Activated CD8-positive, alpha-beta memory T cell treated with anti-CD3 and anti-CD28 coated beads, Interleukin-2, amount 10 ng/mL, durations not matched to agents 7 days and 5 days (primary cell): ENCODE measurements at regions not wholly inside any gene's neighbourhood (a gene's known extent, or its start where the extent isn't known, plus 50 kb on each side); places are given as distances from the start of the nearest gene placed in this dataset.
A peak's percentile ranks its signal among the peaks of the same experiment; 100 is the strongest.

ENCODE experiments used
- ATAC-seq: fragments of 150-1000 bp; cut with Tn5 transposase; one replicate; pipeline ENCODE4 v1.10.0; 2021; ENCODE audit warnings: moderate library complexity
- CTCF ChIA-PET: fragments of 350-600 bp; sonication (Branson Sonifier 250); formaldehyde crosslinking; loops from one replicate; lab custom pipeline; 2021; ENCODE audit warnings: antibody characterized with exemption; lab: Charles Lee
- DNase-seq: peaks from one replicate; pipeline ENCODE4 v3.0.0-alpha.2; 2020
- H3K27ac Mint-ChIP-seq: one replicate; pipeline ENCODE4 v1.8.0; 2021; ENCODE audit warnings: mild to moderate bottlenecking, mixed read lengths
- H3K27me3 Mint-ChIP-seq: one replicate; pipeline ENCODE4 v1.8.0; 2021; ENCODE audit warnings: mixed read lengths
- H3K36me3 Mint-ChIP-seq: one replicate; pipeline ENCODE4 v1.8.0; 2021; ENCODE audit warnings: mild to moderate bottlenecking, mixed read lengths
- H3K4me1 Mint-ChIP-seq: one replicate; pipeline ENCODE4 v1.8.0; 2021; ENCODE audit warnings: mixed read lengths
- H3K4me3 Mint-ChIP-seq: one replicate; pipeline ENCODE4 v1.8.0; 2021; ENCODE audit warnings: mild to moderate bottlenecking, moderate library complexity, mixed read lengths
- H3K9me3 Mint-ChIP-seq: one replicate; pipeline ENCODE4 v1.8.0; 2022; ENCODE audit warnings: low read depth, mixed read lengths

DNA sequence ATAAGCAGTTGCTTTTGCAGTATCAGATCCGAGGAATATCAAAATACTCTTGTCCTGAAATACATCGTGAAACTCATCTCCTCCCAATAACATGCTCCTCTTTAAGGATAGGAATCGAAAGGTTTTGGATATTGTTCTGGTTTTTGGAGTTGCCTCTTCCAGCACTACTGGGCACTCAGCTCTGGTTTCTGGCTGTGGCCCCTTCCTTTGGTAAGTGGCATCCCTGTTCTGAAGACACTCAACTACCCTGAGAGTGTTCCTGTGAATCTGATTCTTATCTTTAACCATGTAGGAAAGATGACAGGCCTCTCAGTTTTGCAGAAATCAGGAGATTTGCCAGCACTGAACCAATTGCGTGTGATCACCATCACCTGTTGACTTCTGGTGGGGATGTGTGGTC, 327.5 kb upstream of the TBL1XR1 start:
- H3K27ac Mint-ChIP-seq: no peak overlapping the region
- no peak overlapping the region for H3K4me3 Mint-ChIP-seq
- DNase-seq (no peak), ATAC-seq (no peak)
- H3K27me3 Mint-ChIP-seq: no peaks in the 10 kb centered on the region
- peaks cover 4% of the 10 kb centered on the region for H3K9me3 Mint-ChIP-seq
- peaks cover 4% of the 10 kb centered on the region for H3K36me3 Mint-ChIP-seq
- peaks cover 14% of the 10 kb centered on the region for H3K4me1 Mint-ChIP-seq
- CTCF ChIA-PET: no interaction called here

DNA sequence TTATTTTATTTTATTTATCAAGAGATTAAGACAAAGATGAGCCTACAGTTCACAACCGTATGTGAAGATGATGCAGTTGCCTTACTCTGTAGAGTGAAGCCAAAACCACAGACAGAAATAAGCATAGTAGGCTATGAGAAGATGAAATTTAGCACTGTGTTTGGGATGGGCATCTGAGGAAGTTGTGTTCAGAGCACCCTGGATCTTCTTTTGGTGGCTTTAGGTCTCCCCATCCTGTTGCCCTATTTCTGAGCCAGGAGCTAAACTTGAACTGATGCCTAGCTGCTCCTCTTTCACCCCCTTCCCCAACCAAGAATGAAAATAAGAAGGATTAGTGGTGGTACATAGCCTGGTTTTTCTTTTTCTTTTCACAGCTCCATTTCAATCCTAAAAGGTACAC, 328.1 kb upstream of the TBL1XR1 start:
- Mint-ChIP-seq H3K36me3 (peaks cover 4% of the 10 kb centered on the region), H3K27ac (no peak overlapping the region), H3K4me3 (no peak overlapping the region), H3K4me1 (peaks cover 14% of the 10 kb centered on the region), H3K27me3 (no peaks in the 10 kb centered on the region), H3K9me3 (peaks cover 4% of the 10 kb centered on the region)
- ATAC-seq (no peak), DNase-seq (no peak)
- CTCF ChIA-PET: no interaction called here

DNA sequence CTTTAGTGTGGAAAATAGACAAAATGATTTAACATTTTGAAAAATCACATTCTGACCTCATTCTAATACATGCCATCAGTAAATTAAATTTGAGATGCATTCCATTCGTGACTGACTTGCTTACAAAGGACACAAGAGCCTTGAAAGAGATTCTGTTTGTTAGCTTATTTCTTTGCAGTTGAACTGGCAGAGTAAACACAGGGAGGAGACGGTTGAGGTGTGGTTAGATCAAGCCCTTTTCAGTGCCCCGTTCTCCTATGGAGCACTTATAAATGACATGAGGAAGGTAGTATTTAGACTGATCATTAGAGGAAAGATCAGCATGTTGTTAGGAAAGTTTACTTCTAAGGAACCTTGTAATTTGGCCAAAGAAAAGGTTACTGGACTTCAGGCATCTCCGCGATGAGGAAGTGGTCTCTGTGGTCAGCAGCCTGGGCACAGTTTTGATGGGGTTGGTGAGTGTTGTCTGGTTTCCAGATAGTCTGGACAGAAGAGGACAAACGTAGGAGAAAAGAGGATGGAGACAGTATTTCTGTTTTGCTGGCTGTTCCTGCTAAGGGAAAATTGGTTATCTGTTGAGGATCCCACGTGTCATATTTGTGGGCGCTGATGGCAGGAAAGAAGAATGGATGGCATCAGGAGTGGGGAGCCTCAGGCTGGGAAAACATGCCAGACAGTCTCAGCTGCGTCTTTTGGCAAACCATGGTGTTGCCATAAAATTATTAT, 328.9 kb upstream of the TBL1XR1 start:
- H3K27me3 Mint-ChIP-seq: no peaks in the 10 kb centered on the region
- H3K4me1 Mint-ChIP-seq: peaks cover 14% of the 10 kb centered on the region
- H3K27ac Mint-ChIP-seq: no peak overlapping the region
- CTCF ChIA-PET: no interaction called here
- ATAC-seq (no peak), DNase-seq (no peak)
- H3K9me3 Mint-ChIP-seq: peaks cover 4% of the 10 kb centered on the region
- H3K4me3 Mint-ChIP-seq: no peak overlapping the region
- peaks cover 4% of the 10 kb centered on the region for H3K36me3 Mint-ChIP-seq

DNA sequence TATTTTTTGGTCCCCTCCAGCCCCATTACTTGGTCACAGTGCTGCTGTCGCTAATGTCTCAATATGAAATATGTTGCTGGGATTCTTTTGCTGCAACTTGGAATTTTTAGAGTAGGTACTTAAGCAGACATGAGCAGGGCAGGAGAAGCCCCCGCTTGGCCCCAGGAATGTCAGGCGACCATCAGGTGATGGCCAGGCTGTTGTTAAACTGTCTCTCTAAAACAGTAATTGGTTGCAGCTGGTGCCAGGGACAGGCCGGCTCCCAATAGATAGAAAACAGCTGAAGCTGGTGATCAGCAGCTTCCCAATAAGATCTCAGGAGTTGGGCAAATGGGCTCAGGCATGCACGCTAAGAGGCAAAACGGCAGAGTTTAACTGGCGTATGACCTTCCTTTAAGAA, 329.9 kb upstream of the TBL1XR1 start:
- CTCF ChIA-PET: no interaction called here
- Mint-ChIP-seq H3K27ac (no peak overlapping the region), H3K4me3 (no peak overlapping the region), H3K36me3 (peaks cover 4% of the 10 kb centered on the region), H3K9me3 (peaks cover 4% of the 10 kb centered on the region), H3K4me1 (peaks cover 14% of the 10 kb centered on the region), H3K27me3 (no peaks in the 10 kb centered on the region)
- no peak for DNase-seq
- no peak for ATAC-seq

DNA sequence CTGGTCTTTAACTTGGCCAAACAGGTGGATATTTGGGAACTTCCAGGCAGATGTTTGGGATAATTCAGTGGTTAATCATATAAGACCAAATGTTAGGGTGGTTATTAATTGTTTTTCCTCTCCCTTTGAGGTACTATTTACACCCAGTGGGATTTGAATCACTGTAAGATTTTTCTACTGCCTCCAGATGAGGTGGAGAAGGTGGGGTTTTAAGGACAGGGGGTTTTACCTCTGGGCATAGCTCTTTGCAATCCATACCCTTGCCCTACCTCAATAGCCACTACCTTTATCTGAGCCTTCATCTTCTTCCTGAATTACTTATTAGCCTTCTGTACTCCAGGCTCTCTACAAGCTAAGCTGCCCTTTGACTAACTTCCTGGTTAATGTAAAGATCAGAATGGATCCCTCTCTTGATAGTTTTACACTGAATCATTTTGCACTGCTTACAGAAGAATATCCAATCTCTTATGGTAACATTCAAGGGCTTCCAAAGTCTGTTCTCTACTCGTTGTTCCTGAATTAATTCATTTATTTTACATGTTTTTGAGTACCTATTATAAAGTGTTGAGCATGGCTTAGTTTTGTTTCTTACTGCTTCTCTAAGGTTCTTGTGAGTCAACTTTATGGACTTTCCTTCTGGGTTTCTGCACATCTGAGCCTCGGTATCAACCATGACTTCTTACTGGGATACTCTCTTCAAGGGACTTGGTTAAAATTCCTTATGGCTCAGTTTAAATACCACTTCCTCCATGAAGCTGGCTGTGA, 331.2 kb upstream of the TBL1XR1 start:
- CTCF ChIA-PET: no interaction called here
- H3K9me3 Mint-ChIP-seq: peaks cover 4% of the 10 kb centered on the region
- no peak overlapping the region for H3K27ac Mint-ChIP-seq
- H3K4me1 Mint-ChIP-seq: peaks cover 14% of the 10 kb centered on the region
- DNase-seq: no peak
- peaks cover 4% of the 10 kb centered on the region for H3K36me3 Mint-ChIP-seq
- no peaks in the 10 kb centered on the region for H3K27me3 Mint-ChIP-seq
- no peak overlapping the region for H3K4me3 Mint-ChIP-seq
- no peak for ATAC-seq

DNA sequence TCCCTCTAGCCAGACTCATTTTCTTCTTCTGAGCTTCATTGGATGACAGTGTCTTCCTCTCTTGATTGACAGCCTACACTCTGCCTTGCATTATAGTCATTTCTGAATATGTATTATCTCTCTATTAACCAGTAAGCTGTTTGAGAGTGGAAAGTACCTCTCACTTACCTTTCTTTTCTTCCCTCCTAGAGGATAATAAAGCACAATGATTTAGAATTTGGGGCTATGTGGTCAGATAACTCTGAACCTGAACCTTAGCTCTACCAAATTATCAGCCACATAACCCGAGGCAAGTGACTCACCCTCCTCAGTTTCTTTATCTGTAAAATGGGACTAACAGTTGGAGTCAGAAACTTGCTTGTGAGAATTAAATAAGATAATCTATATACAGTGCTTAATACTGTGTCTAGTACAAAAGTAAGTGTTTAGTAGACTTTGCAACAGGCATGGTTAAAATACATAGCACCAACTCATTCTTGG, 331.8 kb upstream of the TBL1XR1 start:
- ATAC-seq (no peak), DNase-seq (no peak)
- Mint-ChIP-seq H3K27ac (no peak overlapping the region), H3K4me1 (peaks cover 14% of the 10 kb centered on the region), H3K27me3 (no peaks in the 10 kb centered on the region), H3K4me3 (no peak overlapping the region), H3K9me3 (peaks cover 4% of the 10 kb centered on the region), H3K36me3 (peaks cover 4% of the 10 kb centered on the region)
- CTCF ChIA-PET: no interaction called here

DNA sequence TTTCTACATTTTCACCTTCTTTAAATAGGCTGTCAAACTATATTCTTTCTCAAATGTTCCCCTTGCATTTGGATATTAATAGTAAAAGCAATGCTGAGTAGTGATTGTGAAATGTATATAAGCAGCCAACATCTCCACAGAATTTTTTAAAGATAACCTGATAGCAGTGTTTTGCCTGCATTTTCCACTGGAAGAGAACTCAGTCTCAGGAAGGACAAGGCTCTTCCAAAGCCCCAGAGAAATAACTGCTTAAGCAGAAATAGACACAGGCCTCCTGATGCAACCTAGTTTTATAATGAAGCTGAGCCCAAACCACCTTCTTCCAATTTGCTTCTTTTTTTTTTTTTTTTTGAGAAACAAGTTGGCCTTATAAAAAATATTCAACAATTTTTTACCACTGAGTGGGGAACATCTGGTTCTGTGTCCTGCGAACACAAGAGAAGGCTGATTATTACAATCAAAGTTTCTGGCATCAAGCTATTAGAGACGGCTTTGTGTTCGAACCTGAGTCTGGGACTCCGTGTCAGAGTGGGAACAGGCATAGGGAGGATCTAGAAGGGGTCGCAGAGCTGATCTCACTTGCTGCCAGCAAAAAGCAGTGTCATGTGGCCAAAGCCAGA, 332.5 kb upstream of the TBL1XR1 start:
- CTCF ChIA-PET: no interaction called here
- Mint-ChIP-seq H3K36me3 (peaks cover 4% of the 10 kb centered on the region), H3K27ac (no peak overlapping the region), H3K4me3 (no peak overlapping the region), H3K4me1 (peaks cover 14% of the 10 kb centered on the region), H3K9me3 (peaks cover 4% of the 10 kb centered on the region), H3K27me3 (no peaks in the 10 kb centered on the region)
- ATAC-seq: no peak
- DNase-seq: no peak

DNA sequence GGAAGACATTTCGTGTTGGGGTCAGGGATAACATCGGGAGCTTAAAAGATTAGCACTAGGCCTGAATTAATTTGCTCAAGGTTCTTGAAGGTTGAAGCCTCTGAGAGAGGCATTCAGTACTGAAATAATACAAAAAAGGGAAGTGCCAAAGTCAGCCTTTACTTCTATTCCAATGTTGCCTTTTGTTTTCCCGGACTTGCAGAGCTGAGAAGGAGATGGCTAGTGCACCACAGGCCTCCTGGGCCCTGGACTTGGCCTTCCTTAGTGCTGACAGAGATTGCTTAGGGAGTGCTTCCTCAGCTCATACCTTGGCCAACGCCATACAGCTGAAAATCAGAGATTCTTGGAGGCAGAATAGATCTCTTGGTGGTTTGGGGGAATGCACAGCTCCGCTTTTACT, 333.6 kb upstream of the TBL1XR1 start:
- H3K27ac Mint-ChIP-seq: no peak overlapping the region
- H3K4me1 Mint-ChIP-seq: peaks cover 13% of the 10 kb centered on the region
- H3K36me3 Mint-ChIP-seq: peaks cover 1% of the 10 kb centered on the region

DNA sequence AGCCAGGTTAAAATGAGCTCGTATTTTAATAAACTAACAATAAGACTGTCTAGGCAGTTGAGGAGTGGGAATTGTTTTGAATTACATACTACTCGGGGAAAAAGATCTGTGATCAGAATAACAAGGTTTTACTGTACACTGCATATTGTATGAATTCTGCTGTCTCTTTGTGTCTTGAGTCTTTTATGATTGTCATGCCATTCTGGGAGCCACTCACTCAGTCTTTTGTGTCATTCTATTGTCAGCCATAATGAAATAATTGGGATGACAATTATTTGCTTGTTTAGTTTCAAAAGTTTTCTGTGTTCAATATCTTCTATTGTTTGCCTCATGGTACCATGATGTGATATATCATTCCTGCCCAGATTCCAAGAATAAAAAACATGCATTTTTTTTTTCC, 339.6 kb upstream of the TBL1XR1 start:
- H3K4me3 Mint-ChIP-seq: no peak overlapping the region
- no peak for DNase-seq
- H3K4me1 Mint-ChIP-seq: peaks cover 29% of the 10 kb centered on the region
- no peaks in the 10 kb centered on the region for H3K9me3 Mint-ChIP-seq
- H3K36me3 Mint-ChIP-seq: peaks cover 14% of the 10 kb centered on the region
- no peak for ATAC-seq
- CTCF ChIA-PET: no interaction called here
- no peak overlapping the region for H3K27ac Mint-ChIP-seq
- no peaks in the 10 kb centered on the region for H3K27me3 Mint-ChIP-seq

More for the DNA sequence above, 333.6 kb upstream of the TBL1XR1 start:
- ATAC-seq (no peak), DNase-seq (no peak)
- CTCF ChIA-PET: no interaction called here
- Mint-ChIP-seq H3K27me3 (no peaks in the 10 kb centered on the region), H3K4me3 (no peak overlapping the region), H3K9me3 (peaks cover 1% of the 10 kb centered on the region)

DNA sequence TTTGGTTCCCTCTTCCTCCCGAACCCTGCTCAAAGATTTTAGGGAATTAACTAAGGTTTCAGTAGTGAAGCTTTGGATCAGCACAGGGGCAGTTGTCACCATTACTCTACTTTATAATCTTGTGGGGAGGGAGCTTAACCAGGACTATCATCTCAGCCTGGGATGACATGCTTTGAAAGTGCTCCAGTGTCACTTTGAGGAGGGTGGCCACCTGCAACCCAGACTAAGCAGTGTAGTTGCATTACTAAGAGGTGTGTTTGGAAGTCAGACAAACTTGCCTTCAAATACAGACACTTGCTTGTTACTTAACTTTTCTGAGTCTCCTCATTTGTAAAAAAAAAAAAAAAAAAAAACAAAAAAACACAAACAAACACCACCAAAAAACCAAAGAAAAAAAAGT, 340.3 kb upstream of the TBL1XR1 start:
- Mint-ChIP-seq H3K36me3 (peaks cover 14% of the 10 kb centered on the region), H3K27ac (no peak overlapping the region), H3K4me3 (no peak overlapping the region), H3K4me1 (peaks cover 29% of the 10 kb centered on the region), H3K27me3 (no peaks in the 10 kb centered on the region), H3K9me3 (no peaks in the 10 kb centered on the region)
- DNase-seq (no peak), ATAC-seq (no peak)
- CTCF ChIA-PET: interaction anchor here (2.7 kb wide), 1 partner anchor 14 kb away, joined by 6 read pairs; no protein-coding TSS in a partner anchor

DNA sequence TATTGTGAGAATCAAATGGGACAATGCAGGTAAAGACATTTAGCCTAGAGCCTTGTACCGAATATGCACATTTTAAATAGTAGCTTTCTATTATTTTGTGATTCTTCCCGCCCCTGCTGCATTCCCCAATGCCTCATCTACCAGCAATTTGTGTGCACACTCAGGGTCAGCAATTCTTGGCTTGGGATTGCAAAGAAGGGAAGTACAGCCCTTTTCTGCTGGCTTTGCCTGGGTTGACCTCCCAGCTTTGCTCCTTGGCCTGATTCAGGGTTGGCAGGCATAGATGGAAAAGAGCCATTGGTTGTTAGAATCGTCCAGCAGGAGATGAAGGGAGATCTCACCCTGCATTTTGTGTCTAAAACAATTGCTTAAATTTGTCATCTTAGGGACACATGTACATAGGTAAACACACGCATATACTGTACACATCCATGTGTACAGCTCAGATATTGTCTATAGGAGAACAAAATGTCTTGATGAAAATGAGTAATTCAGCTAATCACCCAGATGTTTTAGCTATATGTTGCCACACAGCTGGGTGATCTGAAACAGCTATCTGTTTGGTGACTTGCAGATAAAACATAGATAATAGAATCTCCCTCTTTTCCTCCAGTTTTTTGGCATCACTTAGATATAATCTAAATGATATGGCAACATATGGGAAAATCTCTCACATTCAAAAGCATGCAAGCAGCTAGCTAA, 340.9 kb upstream of the TBL1XR1 start:
- Mint-ChIP-seq H3K9me3 (no peaks in the 10 kb centered on the region), H3K27me3 (no peaks in the 10 kb centered on the region), H3K4me3 (peak overlapping the region; percentile 51), H3K27ac (peak overlapping the region; percentile 87), H3K36me3 (peaks cover 14% of the 10 kb centered on the region), H3K4me1 (peaks cover 29% of the 10 kb centered on the region)
- CTCF ChIA-PET: interaction anchor here (0.6 to 2.7 kb wide), 5 partner anchors 13 to 340 kb away, joined by 3 to 6 read pairs (median 3); no protein-coding TSS in a partner anchor
- DNase-seq (no peak), ATAC-seq (no peak)

DNA sequence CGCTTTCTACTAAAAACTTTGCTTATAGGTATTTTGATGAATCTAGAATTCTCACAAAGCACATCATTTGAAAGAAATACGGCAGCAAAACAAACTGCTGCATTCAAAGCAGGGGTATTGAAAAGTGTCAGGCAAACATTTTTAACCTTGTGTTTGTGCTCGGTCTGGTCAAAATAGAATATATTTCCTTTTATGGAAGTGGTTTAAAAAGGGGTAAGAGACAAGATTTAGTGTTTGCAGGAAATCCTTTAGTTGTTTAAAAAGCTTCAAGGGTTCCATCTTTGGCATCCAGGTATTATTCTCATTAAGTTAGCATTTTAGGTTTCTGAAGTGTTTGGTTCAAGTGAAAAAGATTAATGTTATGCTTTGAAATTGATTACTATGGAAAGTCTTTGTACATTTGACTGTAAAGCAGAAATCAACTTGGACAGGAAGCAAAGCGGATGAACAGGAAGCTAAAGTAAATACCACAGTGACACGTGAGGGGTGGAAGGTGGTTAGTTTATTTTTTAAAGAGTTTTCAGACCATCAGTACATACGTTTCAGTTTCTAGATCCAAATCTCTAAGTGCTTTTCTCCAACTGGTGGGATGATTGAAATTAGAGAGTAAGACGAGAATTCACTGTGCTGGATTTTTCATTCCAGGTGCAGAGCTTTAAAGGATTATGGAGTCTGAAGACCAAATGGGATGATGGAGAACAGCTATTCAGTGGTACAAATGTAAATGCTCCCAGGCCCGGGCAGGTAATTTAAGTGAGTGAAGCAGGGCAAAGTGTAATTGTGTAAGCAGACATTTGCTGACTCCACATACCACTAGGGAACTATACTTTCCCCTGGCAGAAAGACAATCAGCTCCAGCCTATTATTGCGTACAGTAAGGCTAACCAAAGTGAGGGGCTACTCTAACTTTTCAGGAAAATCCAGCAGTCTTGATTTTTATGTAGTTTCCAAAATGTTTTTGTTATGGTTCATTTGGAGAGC, 341.8 kb upstream of the TBL1XR1 start:
- ATAC-seq (peak; percentile 83), DNase-seq (peak; percentile 57)
- H3K36me3 Mint-ChIP-seq: peaks cover 14% of the 10 kb centered on the region
- H3K4me3 Mint-ChIP-seq: peak overlapping the region; percentile 51
- no peaks in the 10 kb centered on the region for H3K27me3 Mint-ChIP-seq
- peak overlapping the region; percentile 87 for H3K27ac Mint-ChIP-seq
- H3K4me1 Mint-ChIP-seq: peaks cover 29% of the 10 kb centered on the region
- CTCF ChIA-PET: interaction anchor here (0.9 to 2.7 kb wide), 4 partner anchors 12 to 341 kb away, joined by 3 to 6 read pairs (median 3); no protein-coding TSS in a partner anchor
- H3K9me3 Mint-ChIP-seq: no peaks in the 10 kb centered on the region
